Sigmoid colon (tissue), 3 donors: ENCODE measurements at regions not wholly inside any gene's neighbourhood (a gene's known extent, or its start where the extent isn't known, plus 50 kb on each side); places are given as distances from the start of the nearest gene placed in this dataset.

Experiments used
- CTCF ChIP-seq, 4 experiments: fragments of 450-650 bp in 3 of 4; fragments of 200-600 bp in 1 of 4; IDR thresholded peaks; one replicate each; pipeline ENCODE4 v1.5.1; 2016 to 2019; ENCODE audit warnings: antibody characterized with exemption in 4 of 4, mild to moderate bottlenecking in 3 of 4, moderate library complexity in 2 of 4
- POLR2A ChIP-seq, 2 donors: fragments of 450-650 bp; IDR thresholded peaks; one replicate each; pipeline ENCODE4 v1.6.1; 2016; ENCODE audit warnings: antibody characterized with exemption in 2 of 2, mild to moderate bottlenecking in 2 of 2, moderate library complexity in 2 of 2

GRCh38 chr11:45385844-45386243, 99.7 kb upstream of the SYT13 start:
- TF ChIP-seq CTCF (IDR thresholded peaks at IDR 0.05) (no peak), POLR2A (IDR thresholded peaks at IDR 0.05) (no peak)
